T-helper 2 cell treated with Interferon-gamma antibody and Interleukin-4, amounts not matched to agents 5 μg/mL and 100 μg/mL, for 36 hours (primary cell): ENCODE measurements at regions not wholly inside any gene's neighbourhood (a gene's known extent, or its start where the extent isn't known, plus 50 kb on each side); places are given as distances from the start of the nearest gene placed in this dataset.
"Not testable (repeated sequence)": the region's sequence is repeated elsewhere in the genome, so short reads cannot be mapped to it uniquely, and the experiment has no call there.

Experiments
- DNase-seq: peaks from one replicate; pipeline ENCODE4 v3.0.0; 2021; ENCODE audit warnings: low spot score
- H3K27ac Mint-ChIP-seq: one replicate; pipeline ENCODE4 v1.8.0; 2021; ENCODE audit warnings: mild to moderate bottlenecking, mixed read lengths
- H3K27me3 Mint-ChIP-seq: one replicate; pipeline ENCODE4 v1.8.0; 2021; ENCODE audit warnings: low read depth, mixed read lengths
- H3K36me3 Mint-ChIP-seq: one replicate; pipeline ENCODE4 v1.8.0; 2021; ENCODE audit warnings: low read depth, mixed read lengths
- H3K4me1 Mint-ChIP-seq: one replicate; pipeline ENCODE4 v1.8.0; 2021; ENCODE audit warnings: low read depth, mixed read lengths
- H3K4me3 Mint-ChIP-seq: one replicate; pipeline ENCODE4 v1.8.0; 2022; ENCODE audit warnings: mild to moderate bottlenecking, moderate library complexity, mixed read lengths
- H3K9me3 Mint-ChIP-seq: one replicate; pipeline ENCODE4 v1.8.0; 2021; ENCODE audit warnings: mixed read lengths

GRCh38 chr2:210816769-210817168, 260.4 kb downstream of the CPS1 start:
- H3K36me3 Mint-ChIP-seq = no peaks in the 10 kb centered on the region
- H3K27me3 Mint-ChIP-seq = no peaks in the 10 kb centered on the region
- H3K4me1 Mint-ChIP-seq = no peaks in the 10 kb centered on the region
- H3K9me3 Mint-ChIP-seq = peaks cover 1% of the 10 kb centered on the region
- no peak for DNase-seq
- H3K27ac Mint-ChIP-seq = no peak overlapping the region
- H3K4me3 Mint-ChIP-seq = no peak overlapping the region

GRCh38 chr2:210818473-210818872, 262.1 kb downstream of the CPS1 start:
- Mint-ChIP-seq H3K4me3 (no peak overlapping the region), H3K36me3 (no peaks in the 10 kb centered on the region), H3K9me3 (no peaks in the 10 kb centered on the region), H3K27me3 (no peaks in the 10 kb centered on the region), H3K4me1 (no peaks in the 10 kb centered on the region), H3K27ac (no peak overlapping the region)
- no peak for DNase-seq

GRCh38 chr2:210833403-210833802, 277.0 kb downstream of the CPS1 start:
- H3K27me3 Mint-ChIP-seq = no peaks in the 10 kb centered on the region
- DNase-seq = no peak
- no peak overlapping the region for H3K4me3 Mint-ChIP-seq
- no peaks in the 10 kb centered on the region for H3K9me3 Mint-ChIP-seq
- no peak overlapping the region for H3K27ac Mint-ChIP-seq
- no peaks in the 10 kb centered on the region for H3K36me3 Mint-ChIP-seq
- no peaks in the 10 kb centered on the region for H3K4me1 Mint-ChIP-seq

- Mint-ChIP-seq H3K4me1 (no peaks in the 10 kb centered on the region), H3K9me3 (no peaks in the 10 kb centered on the region), H3K36me3 (no peaks in the 10 kb centered on the region)
Measured at GRCh38 chr2:210839034-210839433, 282.6 kb downstream of the CPS1 start.

GRCh38 chr2:210839450-210839849, 283.1 kb downstream of the CPS1 start:
- no peak overlapping the region for H3K27ac Mint-ChIP-seq
- H3K36me3 Mint-ChIP-seq = no peaks in the 10 kb centered on the region
- no peaks in the 10 kb centered on the region for H3K9me3 Mint-ChIP-seq
- H3K4me1 Mint-ChIP-seq = no peaks in the 10 kb centered on the region
- no peak for DNase-seq
- H3K4me3 Mint-ChIP-seq = no peak overlapping the region
- H3K27me3 Mint-ChIP-seq = no peaks in the 10 kb centered on the region

More at GRCh38 chr2:210839034-210839433, 282.6 kb downstream of the CPS1 start:
- DNase-seq = no peak
- H3K4me3 Mint-ChIP-seq = no peak overlapping the region
- no peaks in the 10 kb centered on the region for H3K27me3 Mint-ChIP-seq
- no peak overlapping the region for H3K27ac Mint-ChIP-seq

- Mint-ChIP-seq H3K27me3 (no peaks in the 10 kb centered on the region), H3K27ac (no peak overlapping the region), H3K9me3 (no peaks in the 10 kb centered on the region), H3K4me3 (no peak overlapping the region), H3K4me1 (no peaks in the 10 kb centered on the region), H3K36me3 (no peaks in the 10 kb centered on the region)
- DNase-seq = no peak
Measured at GRCh38 chr2:210842896-210843295, 286.5 kb downstream of the CPS1 start.

GRCh38 chr2:210844016-210844415, 287.6 kb downstream of the CPS1 start:
- H3K27me3 Mint-ChIP-seq = no peaks in the 10 kb centered on the region
- H3K27ac Mint-ChIP-seq = no peak overlapping the region
- no peaks in the 10 kb centered on the region for H3K4me1 Mint-ChIP-seq
- DNase-seq = no peak
- H3K4me3 Mint-ChIP-seq = no peak overlapping the region
- H3K36me3 Mint-ChIP-seq = no peaks in the 10 kb centered on the region
- no peaks in the 10 kb centered on the region for H3K9me3 Mint-ChIP-seq

GRCh38 chr2:210859314-210859713, 302.9 kb downstream of the CPS1 start:
- no peaks in the 10 kb centered on the region for H3K27me3 Mint-ChIP-seq
- no peak overlapping the region for H3K27ac Mint-ChIP-seq
- no peaks in the 10 kb centered on the region for H3K36me3 Mint-ChIP-seq
- DNase-seq = no peak
- no peaks in the 10 kb centered on the region for H3K9me3 Mint-ChIP-seq
- H3K4me1 Mint-ChIP-seq = no peaks in the 10 kb centered on the region
- no peak overlapping the region for H3K4me3 Mint-ChIP-seq

- no peak for DNase-seq
- Mint-ChIP-seq H3K4me3 (no peak overlapping the region), H3K9me3 (no peaks in the 10 kb centered on the region), H3K4me1 (no peaks in the 10 kb centered on the region), H3K27ac (no peak overlapping the region), H3K27me3 (no peaks in the 10 kb centered on the region), H3K36me3 (no peaks in the 10 kb centered on the region)
Measured at GRCh38 chr2:210860276-210860675, 303.9 kb downstream of the CPS1 start.

GRCh38 chr2:210861038-210861665, 304.8 kb downstream of the CPS1 start:
- Mint-ChIP-seq H3K27me3 (no peaks in the 10 kb centered on the region), H3K36me3 (no peaks in the 10 kb centered on the region), H3K9me3 (no peaks in the 10 kb centered on the region), H3K4me1 (no peaks in the 10 kb centered on the region), H3K4me3 (no peak overlapping the region), H3K27ac (no peak overlapping the region)
- DNase-seq = no peak

- Mint-ChIP-seq H3K36me3 (no peaks in the 10 kb centered on the region), H3K9me3 (no peaks in the 10 kb centered on the region), H3K4me1 (no peaks in the 10 kb centered on the region), H3K4me3 (no peak overlapping the region), H3K27me3 (no peaks in the 10 kb centered on the region), H3K27ac (no peak overlapping the region)
- DNase-seq = no peak
Measured at GRCh38 chr2:210862283-210863065, 306.1 kb downstream of the CPS1 start.

- Mint-ChIP-seq H3K27me3 (no peaks in the 10 kb centered on the region), H3K27ac (no peak overlapping the region), H3K9me3 (no peaks in the 10 kb centered on the region), H3K4me3 (no peak overlapping the region), H3K4me1 (no peaks in the 10 kb centered on the region), H3K36me3 (no peaks in the 10 kb centered on the region)
- no peak for DNase-seq
Measured at GRCh38 chr2:210863283-210863682, 306.9 kb downstream of the CPS1 start.

- DNase-seq, H3K4me1 Mint-ChIP-seq, H3K27ac Mint-ChIP-seq, H3K36me3 Mint-ChIP-seq, H3K4me3 Mint-ChIP-seq, H3K9me3 Mint-ChIP-seq, H3K27me3 Mint-ChIP-seq: not testable (repeated sequence)
Measured at GRCh38 chr2:210871566-210871965, 315.2 kb downstream of the CPS1 start.

GRCh38 chr2:210873631-210874030, 317.2 kb downstream of the CPS1 start:
- H3K4me1 Mint-ChIP-seq = no peaks in the 10 kb centered on the region
- no peak for DNase-seq
- no peak overlapping the region for H3K27ac Mint-ChIP-seq
- H3K9me3 Mint-ChIP-seq = no peaks in the 10 kb centered on the region
- no peaks in the 10 kb centered on the region for H3K27me3 Mint-ChIP-seq
- H3K4me3 Mint-ChIP-seq = no peak overlapping the region
- no peaks in the 10 kb centered on the region for H3K36me3 Mint-ChIP-seq

GRCh38 chr2:210884227-210884626, 327.8 kb downstream of the CPS1 start:
- peaks cover 6% of the 10 kb centered on the region for H3K9me3 Mint-ChIP-seq
- no peaks in the 10 kb centered on the region for H3K36me3 Mint-ChIP-seq
- H3K4me3 Mint-ChIP-seq = no peak overlapping the region
- H3K4me1 Mint-ChIP-seq = no peaks in the 10 kb centered on the region
- no peaks in the 10 kb centered on the region for H3K27me3 Mint-ChIP-seq
- H3K27ac Mint-ChIP-seq = no peak overlapping the region
- DNase-seq = no peak
